ENCODE measurements at regions not wholly inside any gene's neighbourhood (a gene's known extent, or its start where the extent isn't known, plus 50 kb on each side); places are given as distances from the start of the nearest gene placed in this dataset.
"Not testable (repeated sequence)": the region's sequence is repeated elsewhere in the genome, so short reads cannot be mapped to it uniquely, and the experiment has no call there.

DNA sequence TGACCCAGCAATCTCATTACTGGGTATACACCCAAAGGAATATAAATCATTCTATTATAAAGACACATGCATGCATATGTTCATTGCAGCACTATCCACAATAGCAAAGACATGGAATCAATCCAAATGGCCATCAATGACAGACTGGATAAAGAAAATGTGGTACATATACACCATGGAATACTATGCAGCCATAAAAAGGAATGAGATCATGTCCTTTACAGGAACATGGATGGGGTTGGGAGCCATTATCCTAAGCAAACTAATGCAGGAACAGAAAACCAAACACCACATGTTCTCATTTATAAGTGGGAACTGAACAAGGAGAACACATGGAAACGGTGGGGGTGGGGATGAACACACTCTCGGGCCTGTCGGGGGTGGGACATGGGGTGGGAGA is 129.2 kb upstream of the STK26 start:
- not testable (repeated sequence) for DNase-seq (ENCODE audit: low read depth in 2 of 2)

GRCh38 chrX:131894995-131895394 is 128.1 kb upstream of the STK26 start:
- no peak for DNase-seq (ENCODE audit: low read depth in 2 of 2)

DNA sequence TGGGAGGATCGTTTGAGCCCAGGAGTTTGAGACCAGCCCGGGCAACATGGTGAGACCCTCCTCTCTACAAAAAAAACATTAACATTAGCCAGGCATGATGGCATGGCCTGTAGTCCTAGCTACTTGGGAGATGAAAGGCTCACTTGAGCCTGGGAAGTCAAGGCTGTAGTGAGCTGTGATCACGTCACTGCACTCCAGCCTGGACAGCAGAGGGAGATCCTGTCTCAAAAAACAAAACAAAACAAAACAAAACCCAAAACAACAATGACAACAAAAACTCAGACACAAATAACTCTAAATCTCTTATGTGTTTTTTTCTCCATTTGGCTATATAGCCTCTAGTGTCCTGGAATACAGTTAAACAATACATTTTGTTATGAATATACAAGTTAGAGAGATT is 127.3 kb upstream of the STK26 start:
- DNase-seq (ENCODE audit: low read depth in 2 of 2) = no peak

- no peak for DNase-seq (ENCODE audit: low read depth in 2 of 2)
Observed at GRCh38 chrX:131901546-131901945, 121.6 kb upstream of the STK26 start.

- no peak for DNase-seq (ENCODE audit: low read depth in 2 of 2)
Observed at GRCh38 chrX:131907488-131908314, 115.4 kb upstream of the STK26 start.

- no peak for DNase-seq (ENCODE audit: low read depth in 2 of 2)
Observed at GRCh38 chrX:131910586-131910985, 112.5 kb upstream of the STK26 start.

DNA sequence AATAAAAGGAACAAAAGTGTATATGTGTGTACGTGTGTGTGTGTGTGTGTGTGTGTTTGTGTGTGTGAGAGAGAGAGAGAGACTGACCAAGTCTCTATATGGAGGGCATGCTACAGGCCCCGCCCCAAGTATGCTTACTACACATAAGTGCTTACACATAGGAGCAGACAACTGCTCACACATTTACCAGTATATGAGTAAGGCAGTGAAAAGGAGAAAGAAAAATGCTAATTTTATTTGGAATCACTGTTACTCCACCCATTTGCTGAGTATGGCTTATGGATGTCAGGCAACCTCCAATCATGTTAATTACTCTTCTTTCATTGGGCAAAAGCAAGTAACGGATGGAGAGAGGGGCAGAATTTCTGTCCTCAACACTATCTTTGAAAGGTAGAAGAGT is 107.6 kb upstream of the STK26 start:
- DNase-seq (ENCODE audit: low read depth in 2 of 2) = no peak

DNA sequence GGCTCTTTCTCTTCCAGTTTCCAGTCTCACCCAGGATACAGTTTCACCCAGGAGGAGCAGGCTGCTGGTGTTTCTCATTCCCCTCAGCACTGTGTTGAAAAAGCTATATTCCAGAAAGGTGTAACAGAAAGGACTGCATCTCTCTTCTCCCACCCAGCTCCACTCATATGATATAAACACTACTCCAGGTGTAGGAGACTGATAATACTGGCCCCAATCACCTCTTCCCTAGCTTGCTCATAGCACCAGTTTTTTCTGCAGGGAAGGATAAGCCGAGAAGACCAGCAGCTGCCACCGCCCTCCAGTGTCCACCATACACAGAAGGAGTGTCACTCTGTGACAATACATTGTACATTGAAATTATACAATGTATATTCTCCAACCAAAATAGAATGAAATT is 105.5 kb upstream of the STK26 start:
- DNase-seq (ENCODE audit: low read depth in 2 of 2) = no peak

DNA sequence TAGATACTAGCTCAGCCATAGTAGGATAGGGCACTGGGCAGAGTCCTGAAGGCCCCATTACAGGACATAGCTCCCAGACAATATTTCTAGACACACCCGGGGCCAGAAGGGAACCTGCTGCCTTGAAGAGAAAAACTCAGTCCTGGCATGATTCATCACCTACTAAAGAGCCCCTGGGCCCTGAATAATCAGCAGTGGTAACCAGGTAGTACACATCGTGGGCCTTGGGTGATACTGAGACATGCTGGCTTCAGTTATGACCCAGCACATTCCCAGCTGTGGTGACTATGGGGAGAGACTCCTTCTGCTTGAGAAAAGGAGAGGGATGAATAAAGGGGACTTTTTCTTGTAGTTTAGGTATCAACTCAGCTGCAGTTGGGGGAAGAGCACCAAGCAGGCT is 104.3 kb upstream of the STK26 start:
- DNase-seq (ENCODE audit: low read depth in 2 of 2) = no peak

DNA sequence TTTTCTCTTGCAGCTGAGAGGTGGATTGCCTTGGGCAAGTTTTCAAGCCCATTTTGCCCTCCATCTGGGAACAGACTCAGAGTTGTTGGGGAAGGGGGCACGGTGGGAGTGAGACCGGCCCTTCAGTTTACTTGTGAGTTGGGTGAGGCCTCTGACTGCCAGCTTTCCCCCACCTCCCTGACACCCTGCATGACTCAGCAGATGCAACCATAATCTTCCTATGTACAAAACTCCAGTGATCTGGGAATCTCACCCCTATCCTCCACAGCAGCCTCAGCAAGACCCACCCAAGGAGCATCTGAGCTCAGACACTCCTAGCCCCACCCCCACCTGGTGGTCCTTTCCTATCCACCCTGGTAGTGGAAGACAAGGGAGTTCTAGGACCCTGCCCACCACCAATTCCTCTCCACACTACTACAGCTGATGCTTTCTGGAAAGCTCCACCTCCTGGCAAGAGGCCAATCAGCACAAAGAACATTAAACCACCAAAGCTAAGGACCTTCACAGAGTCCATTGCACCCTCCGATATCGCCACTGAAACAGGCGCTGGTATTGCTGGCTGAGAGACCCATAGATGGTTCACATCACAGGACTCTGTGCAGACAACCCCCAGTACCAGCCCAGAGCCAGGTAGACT is 99.4 kb upstream of the STK26 start:
- no peak for DNase-seq (ENCODE audit: low read depth in 2 of 2)

- no peak for DNase-seq (ENCODE audit: low read depth in 2 of 2)
Observed at GRCh38 chrX:131938749-131939148, 84.4 kb upstream of the STK26 start.

GRCh38 chrX:131942034-131942433 is 81.1 kb upstream of the STK26 start:
- DNase-seq (ENCODE audit: low read depth in 2 of 2) = no peak

- DNase-seq (ENCODE audit: low read depth in 2 of 2) = no peak
Observed at GRCh38 chrX:131944936-131945902, 77.9 kb upstream of the STK26 start.

GRCh38 chrX:131951166-131951565 is 71.9 kb upstream of the STK26 start:
- no peak for DNase-seq (ENCODE audit: low read depth in 2 of 2)

- no peak for DNase-seq (ENCODE audit: low read depth in 2 of 2)
Observed at GRCh38 chrX:131955099-131955777, 67.9 kb upstream of the STK26 start.

GRCh38 chrX:131958724-131959123 is 64.4 kb upstream of the STK26 start:
- DNase-seq (ENCODE audit: low read depth in 2 of 2) = no peak

DNA sequence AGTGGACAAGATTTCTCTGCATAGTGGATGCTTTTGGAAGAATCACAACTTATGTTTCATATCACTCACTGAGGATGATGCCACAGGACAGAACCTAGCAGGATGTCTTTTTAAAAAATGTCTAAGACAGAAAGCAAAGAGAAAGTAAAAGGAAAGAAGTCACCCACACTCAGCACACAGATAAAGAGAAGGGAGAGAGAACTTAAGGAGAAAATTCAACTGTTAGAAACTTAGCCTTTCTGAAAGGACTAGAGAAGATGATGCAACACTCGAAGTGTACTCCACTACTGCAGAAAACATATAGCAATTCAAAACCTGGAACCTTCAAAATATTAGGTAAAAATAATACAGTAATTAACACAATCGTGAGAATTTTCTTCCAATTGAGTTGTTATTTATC is 52.8 kb upstream of the STK26 start:
- no peak for DNase-seq (ENCODE audit: low read depth in 2 of 2)

Data from stimulated activated CD8-positive, alpha-beta memory T cell treated with anti-CD3 and anti-CD28 coated beads, Interleukin-7, amount 100 ng/mL, for 4 hours (primary cell).